Erythroblast (primary cell): ENCODE measurements at regions not wholly inside any gene's neighbourhood (a gene's known extent, or its start where the extent isn't known, plus 50 kb on each side); places are given as distances from the start of the nearest gene placed in this dataset.

Experiments used
- GATA1 ChIP-seq: IDR thresholded peaks from 2 replicates; pipeline ENCODE4 v1.6.1; 2011; ENCODE audit warnings: low read depth, mild to moderate bottlenecking, control low read depth, low read length, moderate library complexity
- POLR2A ChIP-seq: IDR thresholded peaks from 2 replicates; pipeline ENCODE4 v1.6.1; 2011; ENCODE audit warnings: mild to moderate bottlenecking, low read length

GRCh38 chr5:104998169-104998568, 1435.6 kb upstream of the NUDT12 start:
- TF ChIP-seq POLR2A (no peak), GATA1 (no peak)
